ENCODE measurements at regions not wholly inside any gene's neighbourhood (a gene's known extent, or its start where the extent isn't known, plus 50 kb on each side); places are given as distances from the start of the nearest gene placed in this dataset.

DNA sequence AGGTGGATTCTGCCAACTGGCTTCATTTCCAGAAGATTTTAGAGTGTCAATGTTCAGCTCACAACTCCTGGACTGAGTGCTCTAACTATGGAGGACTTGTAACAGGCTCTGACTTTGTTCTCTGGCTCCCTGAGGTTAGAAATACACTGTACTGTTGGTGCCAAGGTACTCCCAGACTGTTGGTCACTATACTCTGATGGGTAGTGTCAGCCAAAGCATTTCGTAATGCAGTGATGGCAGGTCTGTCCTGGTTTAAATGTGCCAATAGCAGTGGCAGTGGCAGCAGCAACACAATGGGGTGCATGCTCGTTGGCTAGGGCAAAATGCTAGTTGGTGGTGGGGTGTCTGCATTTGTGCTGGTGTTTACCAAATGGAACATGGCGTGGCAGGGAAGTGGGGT lies 472.2 kb downstream of the TDRD3 start:
- no peaks in the 10 kb centered on the region for H3K27me3 ChIP-seq
- no peaks in the 10 kb centered on the region for H3K4me1 ChIP-seq
- intact Hi-C loops (cut with DNase I), result no loop called here
- H3K4me3 ChIP-seq, result no peak overlapping the region
- no peaks in the 10 kb centered on the region for H3K36me3 ChIP-seq
- ATAC-seq, result no peak
- TF ChIP-seq, protein P1, sequence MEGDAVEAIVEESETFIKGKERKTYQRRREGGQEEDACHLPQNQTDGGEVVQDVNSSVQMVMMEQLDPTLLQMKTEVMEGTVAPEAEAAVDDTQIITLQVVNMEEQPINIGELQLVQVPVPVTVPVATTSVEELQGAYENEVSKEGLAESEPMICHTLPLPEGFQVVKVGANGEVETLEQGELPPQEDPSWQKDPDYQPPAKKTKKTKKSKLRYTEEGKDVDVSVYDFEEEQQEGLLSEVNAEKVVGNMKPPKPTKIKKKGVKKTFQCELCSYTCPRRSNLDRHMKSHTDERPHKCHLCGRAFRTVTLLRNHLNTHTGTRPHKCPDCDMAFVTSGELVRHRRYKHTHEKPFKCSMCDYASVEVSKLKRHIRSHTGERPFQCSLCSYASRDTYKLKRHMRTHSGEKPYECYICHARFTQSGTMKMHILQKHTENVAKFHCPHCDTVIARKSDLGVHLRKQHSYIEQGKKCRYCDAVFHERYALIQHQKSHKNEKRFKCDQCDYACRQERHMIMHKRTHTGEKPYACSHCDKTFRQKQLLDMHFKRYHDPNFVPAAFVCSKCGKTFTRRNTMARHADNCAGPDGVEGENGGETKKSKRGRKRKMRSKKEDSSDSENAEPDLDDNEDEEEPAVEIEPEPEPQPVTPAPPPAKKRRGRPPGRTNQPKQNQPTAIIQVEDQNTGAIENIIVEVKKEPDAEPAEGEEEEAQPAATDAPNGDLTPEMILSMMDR (IDR thresholded peaks at IDR 0.05), result no peak
- H3K9me3 ChIP-seq, result peaks cover 0 to 36% of the 10 kb centered on the region in 2 donors
- peak in 1 of 4 donors; percentile 7 for DNase-seq
- H3K27ac ChIP-seq, result no peak overlapping the region

DNA sequence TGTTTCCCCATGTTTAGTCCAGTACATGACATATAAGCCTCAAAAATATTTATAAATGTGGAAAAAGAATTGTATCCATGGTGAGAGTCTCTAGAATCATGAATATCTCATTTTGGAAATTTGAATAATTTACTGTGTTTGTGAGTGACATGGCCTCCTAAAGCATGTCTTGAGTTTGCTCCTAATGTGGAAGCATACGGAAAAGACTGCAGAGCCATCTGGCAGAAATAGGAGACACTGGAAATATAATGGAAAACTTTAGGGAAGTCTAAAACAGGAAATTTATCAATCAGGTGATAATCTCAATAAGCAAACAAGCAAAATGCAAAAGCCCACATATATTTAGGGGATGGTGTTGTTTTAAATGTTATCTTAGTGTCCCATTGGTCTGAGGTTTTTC lies 465.0 kb downstream of the TDRD3 start:
- Histone ChIP-seq H3K4me1 (no peaks in the 10 kb centered on the region), H3K9me3 (peaks cover 0 to 25% of the 10 kb centered on the region in 2 donors), H3K27me3 (no peaks in the 10 kb centered on the region), H3K36me3 (no peaks in the 10 kb centered on the region), H3K27ac (no peak overlapping the region), H3K4me3 (no peak overlapping the region)
- DNase-seq (no peak), ATAC-seq (no peak)
- TF ChIP-seq, protein P1 (IDR thresholded peaks at IDR 0.05), result no peak
- intact Hi-C loops (cut with DNase I), result no loop called here

DNA sequence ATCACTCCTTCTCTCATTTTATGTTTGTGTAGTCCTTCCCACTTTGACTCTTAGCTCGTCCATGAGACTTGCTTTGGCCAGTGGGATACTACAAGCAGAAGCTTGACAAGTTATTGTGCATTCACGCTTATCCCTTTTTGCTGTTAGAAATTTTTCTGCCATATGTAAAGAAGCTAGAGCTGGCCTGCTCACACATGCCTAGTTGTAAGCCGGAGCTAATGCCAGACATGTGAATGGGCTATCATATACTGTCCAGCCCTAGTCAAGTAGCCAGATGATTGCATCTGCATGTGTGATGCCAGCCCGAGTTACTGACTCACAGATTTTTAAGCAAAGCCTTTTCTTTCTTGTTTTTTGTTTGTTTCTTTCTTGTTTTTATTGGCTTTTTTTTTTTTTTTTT lies 460.7 kb downstream of the TDRD3 start:
- ATAC-seq (no peak), DNase-seq (no peak)
- Histone ChIP-seq H3K27me3 (no peaks in the 10 kb centered on the region), H3K27ac (no peak overlapping the region), H3K36me3 (no peaks in the 10 kb centered on the region), H3K4me1 (no peaks in the 10 kb centered on the region), H3K9me3 (peaks cover 0 to 13% of the 10 kb centered on the region in 2 donors), H3K4me3 (no peak overlapping the region)
- intact Hi-C loops (cut with DNase I), result no loop called here
- TF ChIP-seq, protein P1 (IDR thresholded peaks at IDR 0.05), result no peak

DNA sequence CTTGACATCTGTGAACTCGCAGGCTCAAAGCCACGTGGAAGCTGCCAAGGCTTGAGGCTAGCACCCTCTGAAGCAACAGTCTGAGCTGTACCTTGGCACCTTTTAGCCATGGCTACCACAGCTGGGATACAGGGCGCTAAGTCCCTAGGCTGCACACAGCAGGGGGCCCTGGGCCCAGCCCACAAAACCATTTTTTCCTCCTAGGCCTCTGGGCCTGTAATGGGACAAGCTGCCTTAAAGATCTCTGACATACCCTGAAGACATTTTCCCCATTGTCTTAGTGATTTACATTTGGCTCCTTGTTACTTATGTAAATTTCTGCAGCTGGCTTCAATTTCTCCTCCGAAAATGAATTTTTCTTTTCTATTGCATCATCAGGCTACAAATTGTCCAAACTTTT lies 455.9 kb downstream of the TDRD3 start:
- TF ChIP-seq, protein P1 (IDR thresholded peaks at IDR 0.05), result no peak
- intact Hi-C loops (cut with DNase I), result no loop called here
- peak in 1 of 4 donors; percentile 18 for DNase-seq
- Histone ChIP-seq H3K4me1 (no peaks in the 10 kb centered on the region), H3K9me3 (peaks cover 0 to 26% of the 10 kb centered on the region in 2 donors), H3K27ac (no peak overlapping the region), H3K36me3 (no peaks in the 10 kb centered on the region), H3K4me3 (no peak overlapping the region), H3K27me3 (no peaks in the 10 kb centered on the region)
- no peak for ATAC-seq

DNA sequence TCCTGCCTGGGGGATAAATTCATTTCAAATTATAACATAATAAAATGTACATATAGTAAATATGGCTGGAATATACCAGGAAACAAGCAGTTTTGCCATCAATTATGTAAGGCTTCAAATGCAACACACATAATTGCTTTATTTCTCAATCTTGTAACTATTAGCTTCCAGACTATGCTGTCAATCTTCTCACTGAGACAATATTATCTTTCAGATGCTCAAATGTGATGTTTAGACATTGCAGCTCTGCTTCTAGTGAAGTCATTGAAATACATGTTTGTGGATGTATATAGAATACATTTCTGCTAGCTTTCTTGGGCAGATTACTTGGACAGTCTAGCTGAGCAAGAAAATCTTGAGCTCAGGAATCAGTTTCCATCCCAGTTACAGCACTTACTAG lies 454.4 kb downstream of the TDRD3 start:
- DNase-seq, result no peak
- no peaks in the 10 kb centered on the region for H3K27me3 ChIP-seq

More for the DNA sequence above, 454.4 kb downstream of the TDRD3 start:
- Histone ChIP-seq H3K4me1 (no peaks in the 10 kb centered on the region), H3K36me3 (no peaks in the 10 kb centered on the region), H3K4me3 (no peak overlapping the region), H3K27ac (no peak overlapping the region), H3K9me3 (peaks cover 0 to 35% of the 10 kb centered on the region in 2 donors)
- intact Hi-C loops (cut with DNase I), result no loop called here
- ATAC-seq, result no peak
- TF ChIP-seq, protein P1 (IDR thresholded peaks at IDR 0.05), result no peak

Data from left lung (tissue), 4 donors.